GM19468 (cell line): ENCODE measurements at regions not wholly inside any gene's neighbourhood (a gene's known extent, or its start where the extent isn't known, plus 50 kb on each side); places are given as distances from the start of the nearest gene placed in this dataset.

ENCODE experiments used
- ATAC-seq: cut with Tn5 transposase; IDR thresholded peaks from one replicate; pipeline ENCODE4 v1.9.1; 2021; ENCODE audit warnings: mild to moderate bottlenecking, moderate library complexity, moderate number of reproducible peaks; ENCODE audit not compliant: unreplicated experiment; ENCODE audit errors: extremely low read depth

DNA sequence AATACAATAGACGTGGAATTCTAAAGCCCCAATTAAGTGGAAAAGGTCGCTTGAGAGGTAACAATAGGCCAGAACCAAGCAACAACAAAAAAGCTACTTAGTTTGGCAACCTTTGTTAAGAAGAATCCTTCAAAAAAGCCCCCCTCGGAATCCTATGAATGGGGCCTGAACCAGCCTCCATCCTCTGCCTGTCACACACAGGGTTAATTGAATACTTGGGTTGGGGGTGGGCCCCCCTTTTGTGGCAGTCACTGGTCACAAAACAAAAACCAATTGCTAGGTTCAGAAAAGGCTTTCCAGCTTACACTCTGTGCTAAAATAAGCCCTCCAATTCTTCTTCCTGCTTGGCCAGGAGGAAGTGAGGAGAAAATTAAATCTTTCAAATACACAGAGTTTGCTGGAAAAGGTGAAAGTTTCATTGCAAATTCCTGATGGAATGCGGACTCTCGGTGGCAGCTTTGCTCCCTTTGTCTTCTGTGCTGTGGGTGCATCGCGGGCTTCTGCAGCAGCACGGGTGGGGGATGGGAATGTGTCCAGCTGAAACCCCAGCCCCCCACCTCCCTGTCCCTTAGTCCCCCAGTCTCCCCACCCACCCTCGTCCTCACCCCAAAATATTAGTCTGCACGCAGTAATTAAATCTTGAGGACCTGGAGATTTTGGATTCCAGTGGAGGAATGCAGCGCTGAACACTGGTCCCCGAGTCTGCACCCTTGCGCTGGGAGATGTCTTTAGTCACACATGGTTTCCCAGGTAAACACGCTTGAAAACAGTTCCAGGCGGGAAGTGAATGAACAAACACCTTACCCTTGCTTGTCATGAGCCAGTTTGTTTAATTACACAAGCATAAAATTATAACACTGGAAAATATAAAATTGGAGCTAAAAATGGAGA, 254.3 kb downstream of the SOX11 start:
- no peak for ATAC-seq

GRCh38 chr2:5950736-5951135, 258.6 kb downstream of the SOX11 start:
- no peak for ATAC-seq

GRCh38 chr2:5951471-5951870, 259.3 kb downstream of the SOX11 start:
- no peak for ATAC-seq

DNA sequence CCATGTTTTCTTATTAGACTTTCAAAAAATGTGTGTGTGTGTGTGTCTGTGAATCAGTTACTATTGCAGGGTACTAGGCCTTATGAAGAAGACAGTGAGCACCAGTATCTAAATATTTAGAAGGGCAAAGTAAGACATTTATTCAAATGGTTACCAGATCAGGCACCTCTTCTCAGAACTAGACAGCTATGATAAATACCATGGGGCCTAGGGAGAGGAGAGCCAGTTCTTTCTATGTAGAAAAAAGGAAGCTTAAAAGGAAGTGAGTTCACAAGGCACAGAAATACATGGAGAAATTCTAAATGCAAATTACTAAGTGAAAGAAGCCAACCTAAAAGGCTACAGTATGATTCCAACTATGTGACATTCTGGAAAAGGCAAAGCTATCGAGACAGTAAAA, 261.3 kb downstream of the SOX11 start:
- no peak for ATAC-seq

- no peak for ATAC-seq
These were observed 262.3 kb downstream of the SOX11 start for GRCh38 chr2:5954509-5954908.

- no peak for ATAC-seq
These were observed 263.7 kb downstream of the SOX11 start for GRCh38 chr2:5955921-5956320.

GRCh38 chr2:5959836-5960820, 267.9 kb downstream of the SOX11 start:
- ATAC-seq, result no peak

GRCh38 chr2:5967506-5967905, 275.3 kb downstream of the SOX11 start:
- no peak for ATAC-seq

GRCh38 chr2:5969303-5969702, 277.1 kb downstream of the SOX11 start:
- ATAC-seq, result no peak

DNA sequence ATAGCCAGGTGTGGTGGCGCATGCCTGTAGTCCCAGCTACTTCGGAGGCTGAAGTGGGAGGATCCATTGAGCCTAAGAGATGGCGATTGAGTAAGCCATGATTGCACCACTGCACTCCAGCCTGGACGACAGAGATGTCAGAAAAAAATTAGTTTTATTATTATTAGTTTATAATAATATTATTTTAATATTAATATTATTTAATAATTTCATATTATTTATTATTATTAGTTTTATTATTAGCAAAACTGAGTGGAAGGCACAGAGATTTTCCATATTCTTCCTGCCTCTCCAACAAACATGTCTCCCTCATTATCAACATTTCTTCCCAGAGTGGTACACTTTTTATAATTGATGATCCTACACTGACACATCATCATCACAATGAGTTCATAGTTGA, 278.2 kb downstream of the SOX11 start:
- ATAC-seq, result no peak

GRCh38 chr2:5974477-5974876, 282.3 kb downstream of the SOX11 start:
- ATAC-seq, result no peak

- no peak for ATAC-seq
These were observed 283.2 kb downstream of the SOX11 start for GRCh38 chr2:5975401-5975800.

GRCh38 chr2:5976531-5977065, 284.4 kb downstream of the SOX11 start:
- ATAC-seq, result no peak

GRCh38 chr2:5977477-5977876, 285.3 kb downstream of the SOX11 start:
- ATAC-seq, result no peak

- no peak for ATAC-seq
These were observed 286.1 kb downstream of the SOX11 start for GRCh38 chr2:5978131-5978751.

- no peak for ATAC-seq
These were observed 288.4 kb downstream of the SOX11 start for GRCh38 chr2:5980450-5981190.

DNA sequence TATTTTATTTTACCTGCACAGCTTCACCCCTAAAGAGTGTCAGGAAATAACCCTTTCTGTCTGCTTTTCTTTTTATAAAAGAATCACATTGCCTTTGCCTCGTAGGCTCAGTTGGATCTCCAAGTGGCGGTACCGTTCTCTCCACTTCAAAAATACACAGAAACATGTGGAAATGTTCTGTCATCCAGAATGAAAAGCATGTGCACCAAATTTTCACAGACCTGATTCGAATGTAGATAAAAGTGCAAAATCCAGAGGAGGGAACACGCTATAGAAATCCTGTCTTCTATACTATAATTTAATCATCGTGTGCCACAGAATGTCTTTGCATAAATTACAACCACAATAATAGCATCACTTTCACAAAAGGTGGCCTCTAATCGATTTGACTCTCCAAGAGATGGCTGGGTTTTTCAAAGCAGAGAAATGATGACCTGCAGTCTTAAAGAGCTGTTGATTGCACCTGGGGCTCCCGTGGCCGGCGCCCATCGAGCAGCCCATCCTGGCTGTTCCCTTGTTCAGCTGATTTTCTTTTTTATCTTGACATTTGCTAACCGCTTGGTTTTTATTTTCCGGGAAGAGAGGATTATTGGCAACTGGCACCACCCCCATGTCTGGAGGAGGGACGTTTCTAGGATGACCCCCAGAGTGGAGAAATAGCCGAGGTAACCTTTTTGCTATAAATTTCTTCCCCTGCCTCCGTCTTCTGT, 290.2 kb downstream of the SOX11 start:
- no peak for ATAC-seq

DNA sequence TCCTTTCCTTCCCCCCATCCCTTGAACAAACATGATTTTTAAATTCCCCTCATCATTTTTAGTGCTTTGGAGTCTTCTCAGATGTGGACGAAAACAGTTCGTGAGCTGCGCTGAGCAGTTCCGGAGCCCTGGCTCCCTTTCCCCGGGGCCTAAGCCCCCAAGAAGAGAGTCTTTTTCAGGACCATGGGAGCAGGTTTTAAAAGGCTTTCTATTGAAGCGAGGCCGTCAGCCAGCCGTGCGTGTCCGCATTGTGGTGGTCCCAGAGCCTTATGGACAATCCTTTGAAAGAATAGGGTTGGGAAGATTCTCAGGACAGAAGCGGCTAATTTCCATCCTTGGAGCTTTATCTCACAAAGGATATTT, 290.7 kb downstream of the SOX11 start:
- ATAC-seq, result no peak
